ENCODE measurements at regions not wholly inside any gene's neighbourhood (a gene's known extent, or its start where the extent isn't known, plus 50 kb on each side); places are given as distances from the start of the nearest gene placed in this dataset.

GRCh38 chr1:4586611-4587160 is 67.7 kb upstream of the AJAP1 start:
- peak; percentile 73 for DNase-seq (ENCODE audit: low spot score)

DNA sequence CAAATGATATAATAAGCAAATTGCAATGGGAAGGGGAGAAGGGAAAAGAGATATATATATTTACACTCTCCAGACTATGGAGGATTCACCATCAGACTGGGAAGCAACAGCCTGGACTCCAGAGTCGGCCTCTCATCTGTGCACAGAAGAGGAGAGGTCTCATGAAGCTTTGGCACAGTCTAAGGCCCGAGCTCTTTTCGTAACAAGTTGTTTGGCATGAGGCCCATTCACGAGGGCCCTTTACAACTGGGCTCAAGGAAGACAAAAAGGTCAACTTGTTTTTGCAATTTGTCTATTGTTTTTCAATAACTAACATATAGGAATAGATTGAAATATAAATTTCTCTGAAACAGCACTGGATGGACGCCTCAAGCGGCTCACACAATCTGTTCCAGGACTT is 66.7 kb upstream of the AJAP1 start:
- no peak for DNase-seq (ENCODE audit: low spot score)

GRCh38 chr1:4590756-4591155 is 63.7 kb upstream of the AJAP1 start:
- DNase-seq (ENCODE audit: low spot score) = no peak

DNA sequence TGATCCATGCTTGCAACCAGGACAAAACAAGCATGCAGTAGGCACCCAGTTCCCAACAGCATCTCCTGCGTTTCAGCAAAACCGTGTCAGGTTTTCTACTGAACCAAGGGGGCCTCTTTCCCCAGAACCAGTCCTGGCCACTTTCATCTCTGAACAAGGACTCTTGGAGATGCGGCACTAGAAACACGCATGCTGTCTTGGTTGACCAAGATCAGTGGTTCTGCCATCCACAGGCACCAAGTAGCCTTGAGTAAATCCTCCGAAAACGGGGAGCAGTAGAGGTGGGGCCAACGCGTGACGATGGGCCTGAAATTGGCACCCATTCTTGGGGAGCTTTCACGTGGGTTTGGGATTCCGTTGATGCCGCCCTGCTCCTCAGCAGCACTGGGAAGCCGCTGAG is 62.5 kb upstream of the AJAP1 start:
- no peak for DNase-seq (ENCODE audit: low spot score)

GRCh38 chr1:4593106-4593505 is 61.3 kb upstream of the AJAP1 start:
- DNase-seq (ENCODE audit: low spot score) = no peak

DNA sequence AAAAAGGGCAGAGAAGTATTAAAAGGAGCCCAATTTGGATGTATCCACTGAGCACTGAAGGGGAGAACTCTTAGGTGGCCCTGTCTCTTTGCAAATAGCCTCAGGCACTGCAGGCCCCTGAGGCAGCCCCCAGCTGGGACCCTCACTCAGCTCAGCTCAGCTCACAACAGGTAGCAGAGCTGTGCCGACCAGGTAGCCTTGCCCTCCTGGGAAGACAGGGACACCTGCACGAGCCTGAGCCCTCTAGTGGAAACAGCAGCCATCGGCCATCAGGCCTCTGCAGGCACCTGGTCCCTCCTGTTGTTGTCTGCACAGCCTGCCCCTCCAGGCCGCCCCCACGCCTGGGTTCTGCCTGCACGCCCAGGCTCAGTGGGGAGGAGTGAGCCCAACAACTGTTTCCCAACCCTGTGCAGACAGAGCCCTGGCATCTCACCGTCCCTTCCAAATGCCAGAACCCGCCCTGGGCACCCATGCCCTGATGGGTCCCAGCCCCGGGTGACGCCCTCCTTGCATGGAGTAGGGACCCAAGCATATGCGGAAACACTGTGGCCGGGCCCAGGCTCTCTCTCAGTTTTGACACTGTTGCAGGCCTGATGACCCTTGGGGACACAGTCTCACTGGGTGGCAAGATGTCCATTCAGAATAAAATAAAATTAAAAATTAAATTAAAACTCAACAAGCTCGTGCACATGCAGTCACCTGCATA is 60.0 kb upstream of the AJAP1 start:
- no peak for DNase-seq (ENCODE audit: low spot score)

GRCh38 chr1:4595341-4596225 is 58.8 kb upstream of the AJAP1 start:
- DNase-seq (ENCODE audit: low spot score) = no peak

DNA sequence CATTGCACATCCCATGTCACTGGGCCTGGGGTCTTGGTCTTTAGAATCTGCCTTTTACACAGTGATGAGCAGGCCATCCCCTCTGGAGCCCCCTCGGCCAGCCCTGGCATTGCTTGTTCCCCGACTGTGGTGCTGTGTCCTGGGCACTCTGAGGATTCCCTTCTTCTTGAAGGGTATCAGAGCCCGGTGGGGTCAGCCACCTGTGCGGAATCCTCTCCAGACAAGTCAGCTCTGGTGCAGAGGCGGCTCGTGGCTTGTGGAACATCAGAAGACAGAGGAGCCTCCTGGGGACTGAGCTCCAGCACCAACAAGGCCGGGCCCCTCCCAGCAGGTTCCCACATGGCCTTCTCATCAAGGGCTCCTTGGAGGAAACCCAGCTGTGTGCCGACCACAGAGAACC is 57.9 kb upstream of the AJAP1 start:
- no peak for DNase-seq (ENCODE audit: low spot score)

- no peak for DNase-seq (ENCODE audit: low spot score)
These were observed 57.4 kb upstream of the AJAP1 start for GRCh38 chr1:4597020-4597419.

GRCh38 chr1:4598561-4598960 is 55.8 kb upstream of the AJAP1 start:
- DNase-seq (ENCODE audit: low spot score) = no peak

GRCh38 chr1:4599521-4599920 is 54.9 kb upstream of the AJAP1 start:
- DNase-seq (ENCODE audit: low spot score) = no peak

DNA sequence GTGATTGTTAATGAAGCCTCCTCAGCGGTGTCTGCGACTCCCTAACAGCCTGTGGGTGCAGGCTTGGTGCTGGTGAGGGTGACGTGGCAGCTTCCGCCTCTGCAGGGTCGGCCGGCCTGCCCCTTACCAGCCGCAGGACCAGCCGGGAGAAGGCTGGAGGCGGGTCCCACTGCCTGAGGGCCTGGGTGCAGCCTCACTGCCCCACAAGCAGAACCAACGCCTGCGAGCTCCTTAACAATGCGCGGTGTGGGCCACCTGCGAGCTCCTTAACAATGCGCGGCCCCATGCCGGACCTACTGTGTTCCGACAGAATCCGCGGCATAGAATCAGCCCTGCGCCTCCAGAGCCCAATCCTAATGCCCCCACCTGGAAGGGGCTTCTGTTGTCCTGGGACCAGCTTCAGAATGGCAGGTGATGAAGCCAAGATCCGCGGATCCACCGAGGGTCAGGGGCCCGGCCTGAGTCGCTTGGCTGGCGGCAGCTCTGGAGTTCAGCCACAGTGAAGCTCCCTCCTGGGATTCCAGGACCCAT is 54.4 kb upstream of the AJAP1 start:
- no peak for DNase-seq (ENCODE audit: low spot score)

DNA sequence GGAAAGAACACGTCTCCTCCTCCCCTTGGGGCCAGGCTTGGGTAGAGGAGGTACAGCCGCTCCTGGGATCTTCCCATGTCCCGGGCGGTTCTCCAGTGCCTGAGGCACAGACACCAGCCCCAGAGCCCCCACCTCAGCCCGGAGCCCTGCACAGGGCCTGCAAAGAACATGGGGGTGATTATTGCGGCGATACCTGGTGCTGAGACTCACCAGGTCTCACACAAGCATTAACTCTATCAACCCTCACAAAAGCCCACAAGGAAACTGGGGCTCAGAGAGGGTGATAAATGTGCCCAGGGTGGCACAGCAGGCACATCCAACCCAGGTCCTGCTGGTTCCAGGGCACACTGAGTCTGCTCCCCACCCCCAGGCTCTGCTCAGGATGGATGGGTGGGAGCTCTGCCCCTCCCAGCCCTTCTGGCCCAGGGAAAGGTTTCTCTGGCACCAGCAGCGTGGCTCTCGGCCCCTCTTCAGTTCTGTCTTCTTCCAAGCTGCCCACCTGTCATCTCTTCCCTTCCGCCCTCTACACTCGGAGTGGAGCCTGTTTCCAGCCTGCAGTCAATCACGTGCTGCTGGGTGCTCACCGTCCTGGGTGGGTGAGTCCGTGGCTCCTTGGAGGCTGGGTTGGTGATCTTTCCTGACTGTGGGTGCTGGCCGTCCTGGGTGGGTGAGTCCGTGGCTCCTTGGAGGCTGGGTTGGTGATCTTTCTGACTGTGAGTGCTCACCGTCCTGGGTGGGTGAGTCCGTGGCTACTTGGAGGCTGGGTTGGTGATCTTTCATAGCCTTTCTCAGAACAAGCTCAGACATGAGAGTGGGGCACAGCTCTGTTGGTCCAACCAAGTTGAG is 53.6 kb upstream of the AJAP1 start:
- no peak for DNase-seq (ENCODE audit: low spot score)

GRCh38 chr1:4601941-4602340 is 52.5 kb upstream of the AJAP1 start:
- DNase-seq (ENCODE audit: low spot score) = no peak

DNA sequence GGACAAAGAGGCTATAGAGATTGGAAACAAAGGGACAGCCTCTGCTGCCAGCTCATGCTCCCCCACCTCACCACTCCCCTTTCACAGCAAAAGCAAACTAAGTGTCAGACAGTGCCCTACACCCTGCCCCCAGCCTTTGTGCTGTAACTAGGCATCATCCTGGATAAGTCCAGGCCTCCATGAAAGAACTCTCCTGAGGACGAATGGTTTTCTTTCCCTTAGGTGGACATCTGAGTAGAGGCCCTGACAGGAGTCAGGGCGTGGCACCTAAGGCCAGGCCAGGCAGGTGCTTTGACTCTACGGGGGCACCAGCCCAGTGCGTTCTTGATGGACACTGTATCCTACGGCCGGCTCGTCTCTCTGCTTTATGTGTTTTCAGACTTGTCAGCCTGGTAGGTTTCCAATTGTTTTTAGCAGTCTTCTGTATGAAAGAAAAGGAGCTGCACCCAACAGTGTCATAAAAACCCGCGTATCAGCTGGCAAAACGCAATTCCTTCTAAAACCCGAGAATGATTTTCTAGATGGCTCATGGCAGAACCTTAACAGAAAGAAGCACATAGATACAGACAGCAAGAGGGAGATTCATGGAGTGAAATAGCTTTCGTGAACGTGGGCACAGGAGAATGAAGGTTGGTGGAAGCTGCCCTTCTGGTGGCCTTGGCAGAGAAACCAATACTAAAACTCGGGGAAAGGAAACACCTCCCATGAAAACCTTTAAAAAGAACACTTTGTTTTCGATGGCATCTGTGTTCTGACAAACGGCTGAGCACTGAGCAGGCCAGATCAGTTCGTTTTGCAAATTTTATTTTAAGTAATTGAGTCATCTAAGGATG is 51.7 kb upstream of the AJAP1 start:
- peak; percentile 50 for DNase-seq (ENCODE audit: low spot score)

DNA sequence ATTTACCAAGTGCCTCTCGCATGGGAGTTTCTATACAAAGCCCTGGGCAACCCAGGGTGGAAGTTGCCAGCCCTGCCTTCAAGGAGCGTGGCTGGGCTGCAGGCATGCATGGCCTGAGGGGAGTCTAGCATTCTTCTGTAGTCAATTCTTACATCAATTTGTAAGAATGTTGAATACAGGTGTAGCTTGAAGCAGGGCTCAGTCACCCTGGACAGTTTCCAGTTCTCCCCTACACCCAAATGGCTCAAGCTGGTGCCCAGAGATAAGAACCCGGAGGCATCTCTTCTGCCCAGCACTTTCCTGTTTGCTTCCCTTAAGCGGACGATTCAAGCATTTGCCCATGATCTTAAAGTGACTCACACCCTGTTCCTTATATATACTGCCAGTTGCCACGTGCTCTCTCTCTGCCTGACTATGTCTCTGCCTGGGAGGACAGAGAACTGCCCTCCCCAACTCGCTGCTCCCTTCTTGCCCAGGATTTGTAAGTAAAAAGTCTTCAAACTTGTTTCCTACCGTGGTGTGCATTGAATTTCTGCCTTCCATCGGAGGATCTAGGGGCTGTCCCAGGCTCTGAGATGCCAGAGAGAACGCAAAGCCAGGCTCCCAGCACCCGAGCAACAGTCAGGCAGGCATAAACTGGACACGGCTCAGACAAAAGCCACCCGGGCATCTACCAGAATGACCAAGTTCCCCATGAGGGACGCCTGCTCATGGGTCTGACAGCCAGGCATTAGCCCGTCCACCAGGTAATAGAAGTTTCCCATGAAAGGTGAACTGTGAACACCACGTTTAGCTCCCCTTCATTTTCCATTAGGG is 50.9 kb upstream of the AJAP1 start:
- peak; percentile 97 for DNase-seq (ENCODE audit: low spot score)
